ENCODE measurements at regions not wholly inside any gene's neighbourhood (a gene's known extent, or its start where the extent isn't known, plus 50 kb on each side); places are given as distances from the start of the nearest gene placed in this dataset.
A peak's percentile ranks its signal among the peaks of the same experiment; 100 is the strongest.

- peak in 1 of 4 experiments; percentile 1 for DNase-seq (ENCODE audit: low read depth in 4 of 4, low spot score in 1 of 4)
Observed at GRCh38 chr18:68623342-68623741, 91.6 kb downstream of the TMX3 start.

GRCh38 chr18:68611311-68611710 lies 103.6 kb downstream of the TMX3 start:
- no peak for DNase-seq (ENCODE audit: low read depth in 4 of 4, low spot score in 1 of 4)

GRCh38 chr18:68608851-68609490 lies 105.9 kb downstream of the TMX3 start:
- no peak for DNase-seq (ENCODE audit: low read depth in 4 of 4, low spot score in 1 of 4)

DNA sequence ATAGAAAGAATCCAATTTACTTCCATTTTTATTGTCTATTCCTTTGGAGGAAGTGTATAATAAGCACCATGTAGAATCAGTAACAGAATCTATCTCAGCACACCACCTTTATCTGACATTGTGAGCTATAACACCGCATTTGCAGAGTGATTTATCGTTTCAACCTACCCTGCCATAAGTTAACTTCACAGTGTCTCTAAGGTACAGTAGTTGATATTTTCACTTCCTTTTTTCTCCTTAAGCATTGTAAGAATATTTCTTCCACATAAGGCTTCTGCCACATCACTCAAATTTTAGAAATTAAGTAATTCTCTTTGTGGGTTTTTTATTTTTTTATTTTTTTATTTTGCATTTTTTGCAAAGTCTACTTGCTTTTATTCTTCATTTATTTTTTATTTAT lies 107.1 kb downstream of the TMX3 start:
- DNase-seq (ENCODE audit: low read depth in 4 of 4, low spot score in 1 of 4) = no peak

DNA sequence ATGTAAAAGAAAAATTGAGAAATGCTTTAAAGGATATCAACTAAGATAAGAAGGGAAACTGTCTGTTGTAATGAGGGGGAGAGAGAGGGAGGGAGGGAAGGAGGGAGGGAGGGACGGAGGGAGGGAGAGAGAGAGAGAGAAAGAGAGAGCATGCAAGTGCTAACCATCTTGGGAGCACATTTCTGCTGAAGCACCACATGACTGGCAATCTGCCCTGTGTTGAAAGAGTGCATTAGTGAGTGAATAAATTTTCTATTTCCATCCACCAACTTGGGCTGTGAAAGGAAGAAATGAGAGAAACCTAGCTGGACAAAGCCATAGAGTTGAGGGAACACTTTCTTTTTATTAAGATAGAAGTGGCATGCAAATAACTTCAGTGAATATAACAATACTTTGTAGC lies 110.7 kb downstream of the TMX3 start:
- DNase-seq (ENCODE audit: low read depth in 4 of 4, low spot score in 1 of 4) = no peak

GRCh38 chr18:68596016-68596415 lies 118.9 kb downstream of the TMX3 start:
- DNase-seq (ENCODE audit: low read depth in 4 of 4, low spot score in 1 of 4) = no peak

- no peak for DNase-seq (ENCODE audit: low read depth in 4 of 4, low spot score in 1 of 4)
Observed at GRCh38 chr18:68588169-68588568, 126.7 kb downstream of the TMX3 start.

GRCh38 chr18:68583685-68584084 lies 131.2 kb downstream of the TMX3 start:
- DNase-seq (ENCODE audit: low read depth in 4 of 4, low spot score in 1 of 4) = no peak

DNA sequence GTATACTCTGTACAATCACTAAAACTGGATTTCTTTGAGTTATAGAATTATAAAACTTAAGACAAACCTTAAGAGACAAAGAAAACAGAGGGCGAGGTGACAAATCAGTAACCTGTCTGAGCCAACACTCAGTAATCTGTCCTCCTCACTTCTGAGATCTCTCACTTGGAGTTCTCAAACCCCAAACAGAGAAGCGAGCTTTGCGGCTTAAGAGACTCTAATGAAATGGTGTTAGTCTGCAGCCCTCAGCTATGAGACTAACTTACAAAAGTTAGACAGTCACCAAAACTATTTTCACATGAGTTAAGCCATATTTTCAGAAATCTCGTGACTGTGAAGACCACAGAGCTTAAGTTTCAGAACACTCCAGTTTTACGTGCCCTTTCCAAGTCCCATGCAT lies 140.6 kb downstream of the TMX3 start:
- no peak for DNase-seq (ENCODE audit: low read depth in 4 of 4, low spot score in 1 of 4)

DNA sequence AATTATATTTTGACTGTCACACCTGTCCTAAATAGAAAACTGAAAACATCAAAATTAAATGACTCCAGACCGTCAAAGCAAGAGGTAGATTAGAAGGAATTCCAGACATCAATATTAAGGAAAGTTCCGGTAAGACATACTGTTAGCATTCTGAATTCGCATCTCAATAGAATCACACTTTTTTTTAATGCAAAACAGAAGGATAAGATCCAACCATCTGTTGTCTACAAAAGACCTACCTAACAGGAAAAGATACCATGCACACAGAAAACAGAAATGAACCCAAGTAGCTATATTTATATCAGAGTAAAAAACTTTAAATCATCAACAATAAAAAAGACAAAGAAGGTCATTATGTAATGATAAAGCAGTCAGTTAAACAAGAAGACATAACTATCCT lies 145.0 kb downstream of the TMX3 start:
- no peak for DNase-seq (ENCODE audit: low read depth in 4 of 4, low spot score in 1 of 4)

GRCh38 chr18:68568364-68569155 lies 146.3 kb downstream of the TMX3 start:
- DNase-seq (ENCODE audit: low read depth in 4 of 4, low spot score in 1 of 4) = no peak

DNA sequence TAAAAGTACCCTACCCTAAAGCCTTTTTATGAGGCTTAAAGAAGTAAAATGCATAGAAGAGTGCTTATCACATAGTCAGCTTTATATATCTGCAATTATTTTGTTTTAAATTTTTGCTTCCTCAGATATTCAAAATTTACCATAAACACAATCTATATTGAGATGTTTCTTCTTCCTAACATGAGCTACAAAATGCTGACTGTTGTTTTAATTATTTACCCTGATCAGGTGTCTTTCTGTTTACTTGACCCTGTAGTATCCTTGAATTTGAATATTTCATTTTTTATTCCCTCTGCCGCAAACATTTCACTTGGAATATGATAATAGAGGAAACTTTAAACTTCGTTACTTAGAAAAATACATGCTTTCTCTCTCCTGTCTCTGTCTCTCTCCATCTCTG lies 147.9 kb downstream of the TMX3 start:
- no peak for DNase-seq (ENCODE audit: low read depth in 4 of 4, low spot score in 1 of 4)

DNA sequence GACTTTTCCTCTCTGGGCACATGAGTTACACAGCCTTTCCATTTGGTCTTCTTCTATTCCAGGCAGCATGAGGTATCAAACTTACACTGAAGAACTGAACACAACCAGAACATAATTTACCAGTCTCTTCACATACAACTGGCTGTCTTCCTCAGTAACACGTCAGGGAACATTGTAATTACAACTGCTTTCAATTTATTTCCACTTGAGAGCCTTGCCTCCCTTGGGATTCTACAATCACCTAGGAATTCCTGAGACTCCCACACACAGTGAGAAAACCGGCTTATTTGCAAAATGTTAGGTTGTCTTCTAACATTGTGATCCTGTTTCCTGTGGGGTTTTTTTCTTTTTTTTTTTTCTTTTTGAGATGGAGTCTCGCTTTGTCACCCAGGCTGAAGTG lies 149.9 kb downstream of the TMX3 start:
- DNase-seq (ENCODE audit: low read depth in 4 of 4, low spot score in 1 of 4) = no peak

DNA sequence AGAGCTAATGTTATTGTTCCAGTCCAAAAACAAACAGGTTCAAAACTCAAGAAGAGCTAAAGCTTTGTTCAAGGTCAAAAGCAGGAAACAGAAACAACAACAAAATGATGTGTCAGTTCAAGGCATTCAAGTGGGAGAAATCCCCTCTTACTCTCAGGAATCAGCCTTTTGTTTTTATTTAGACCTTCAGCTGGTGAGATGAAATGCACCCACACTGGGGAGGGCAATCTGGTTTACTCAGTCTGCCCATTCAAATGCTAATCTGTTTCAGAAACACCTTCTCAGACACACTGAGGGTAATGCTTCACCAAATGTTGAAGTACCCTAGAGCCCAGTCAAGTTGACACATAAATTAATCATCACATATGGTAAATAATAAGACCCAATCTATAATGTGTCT lies 150.6 kb downstream of the TMX3 start:
- no peak for DNase-seq (ENCODE audit: low read depth in 4 of 4, low spot score in 1 of 4)

DNA sequence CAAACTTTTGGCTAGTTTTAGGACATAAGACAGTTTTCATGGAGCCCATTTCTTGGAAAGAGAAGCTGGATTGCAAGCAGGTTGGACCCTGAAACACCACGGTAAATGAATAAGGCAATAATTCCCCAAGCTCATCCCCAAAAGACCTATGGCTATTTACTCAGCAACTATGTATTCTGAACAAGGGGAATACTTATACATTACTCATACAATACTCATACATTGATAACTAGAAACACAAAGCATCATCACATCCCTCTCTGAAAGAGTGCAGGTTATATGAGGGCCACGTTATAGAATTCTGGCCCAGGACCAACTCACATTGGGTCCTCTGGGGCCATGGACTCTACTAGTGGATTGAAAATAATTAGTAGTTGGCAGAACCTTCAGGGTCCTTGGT lies 154.8 kb downstream of the TMX3 start:
- DNase-seq (ENCODE audit: low read depth in 4 of 4, low spot score in 1 of 4) = no peak

DNA sequence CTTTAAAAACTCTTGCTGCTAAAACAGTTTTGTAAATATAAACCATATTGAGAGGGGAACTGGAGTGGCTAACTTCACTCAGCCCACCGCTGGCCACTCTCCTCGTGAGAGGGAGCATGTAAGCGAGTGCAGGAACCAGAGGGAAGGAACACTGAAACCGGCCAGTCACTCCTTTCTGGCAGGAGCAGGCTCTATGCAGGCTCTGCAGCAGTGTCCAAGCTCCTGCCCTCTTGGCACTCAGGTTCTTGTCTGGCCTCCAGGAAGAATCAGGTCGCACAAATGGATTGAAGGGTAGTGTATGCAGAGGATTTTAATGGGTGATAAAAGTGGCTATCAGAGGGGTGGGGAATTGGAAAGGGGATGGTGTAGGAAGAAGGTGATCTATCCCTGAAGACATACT lies 157.7 kb downstream of the TMX3 start:
- no peak for DNase-seq (ENCODE audit: low read depth in 4 of 4, low spot score in 1 of 4)

GRCh38 chr18:68555879-68556301 lies 159.0 kb downstream of the TMX3 start:
- no peak for DNase-seq (ENCODE audit: low read depth in 4 of 4, low spot score in 1 of 4)

GRCh38 chr18:68548904-68549870 lies 165.7 kb downstream of the TMX3 start:
- DNase-seq (ENCODE audit: low read depth in 4 of 4, low spot score in 1 of 4) = no peak

GRCh38 chr18:68543344-68543743 lies 171.6 kb downstream of the TMX3 start:
- no peak for DNase-seq (ENCODE audit: low read depth in 4 of 4, low spot score in 1 of 4)

DNA sequence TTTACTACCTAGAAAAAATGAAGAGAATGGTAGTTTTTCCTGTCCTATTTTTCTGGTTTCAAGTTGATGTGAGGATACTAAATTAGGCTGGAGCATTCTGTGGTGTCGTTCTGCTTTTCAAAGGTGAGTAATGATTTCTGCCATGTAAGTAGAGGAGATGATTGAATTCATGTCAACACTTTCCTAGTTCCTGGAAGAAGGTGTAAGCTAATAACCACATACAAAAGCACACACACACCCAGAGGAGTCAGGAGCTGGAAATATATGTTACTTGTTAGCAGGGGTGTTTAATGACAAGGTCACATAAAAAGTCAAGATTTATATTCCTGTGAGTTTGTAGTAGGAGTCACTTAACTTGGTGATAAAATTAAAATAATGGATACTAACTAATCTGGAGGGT lies 172.1 kb downstream of the TMX3 start:
- DNase-seq (ENCODE audit: low read depth in 4 of 4, low spot score in 1 of 4) = no peak

- no peak for DNase-seq (ENCODE audit: low read depth in 4 of 4, low spot score in 1 of 4)
Observed at GRCh38 chr18:68533641-68534040, 181.3 kb downstream of the TMX3 start.
